ENCODE measurements at regions not wholly inside any gene's neighbourhood (a gene's known extent, or its start where the extent isn't known, plus 50 kb on each side); places are given as distances from the start of the nearest gene placed in this dataset.
"Not testable (repeated sequence)": the region's sequence is repeated elsewhere in the genome, so short reads cannot be mapped to it uniquely, and the experiment has no call there.

GRCh38 chrX:79568309-79568708 lies 201.2 kb upstream of the ITM2A start:
- no peak for TF ChIP-seq JUND (IDR thresholded peaks at IDR 0.05; ENCODE audit: low read depth)
- no peak for DNase-seq (ENCODE audit: low read depth in 1 of 2, low spot score in 1 of 2)
- in situ Hi-C loops (cut with HindIII; ENCODE audit: low pct_unique_long_range_greater_than_20kb, low sequenced_read_pairs), result no loop called here

GRCh38 chrX:79564362-79564761 lies 197.2 kb upstream of the ITM2A start:
- in situ Hi-C loops (cut with HindIII; ENCODE audit: low pct_unique_long_range_greater_than_20kb, low sequenced_read_pairs), result no loop called here
- no peak for DNase-seq (ENCODE audit: low read depth in 1 of 2, low spot score in 1 of 2)
- TF ChIP-seq JUND (IDR thresholded peaks at IDR 0.05; ENCODE audit: low read depth), result no peak

GRCh38 chrX:79559290-79559689 lies 192.2 kb upstream of the ITM2A start:
- TF ChIP-seq JUND (IDR thresholded peaks at IDR 0.05; ENCODE audit: low read depth), result no peak
- in situ Hi-C loops (cut with HindIII; ENCODE audit: low pct_unique_long_range_greater_than_20kb, low sequenced_read_pairs), result no loop called here
- no peak for DNase-seq (ENCODE audit: low read depth in 1 of 2, low spot score in 1 of 2)

- DNase-seq (ENCODE audit: low read depth in 1 of 2, low spot score in 1 of 2), result no peak
- no peak for TF ChIP-seq JUND (IDR thresholded peaks at IDR 0.05; ENCODE audit: low read depth)
- in situ Hi-C loops (cut with HindIII; ENCODE audit: low pct_unique_long_range_greater_than_20kb, low sequenced_read_pairs), result no loop called here
Measured at GRCh38 chrX:79557212-79557611, 190.1 kb upstream of the ITM2A start.

GRCh38 chrX:79556800-79557199 lies 189.7 kb upstream of the ITM2A start:
- TF ChIP-seq JUND (IDR thresholded peaks at IDR 0.05; ENCODE audit: low read depth), result no peak
- in situ Hi-C loops (cut with HindIII; ENCODE audit: low pct_unique_long_range_greater_than_20kb, low sequenced_read_pairs), result no loop called here
- no peak for DNase-seq (ENCODE audit: low read depth in 1 of 2, low spot score in 1 of 2)

GRCh38 chrX:79530310-79531108 lies 163.4 kb upstream of the ITM2A start:
- DNase-seq (ENCODE audit: low read depth in 1 of 2, low spot score in 1 of 2), result no peak
- in situ Hi-C loops (cut with HindIII; ENCODE audit: low pct_unique_long_range_greater_than_20kb, low sequenced_read_pairs), result no loop called here
- TF ChIP-seq JUND (IDR thresholded peaks at IDR 0.05; ENCODE audit: low read depth), result no peak

GRCh38 chrX:79524642-79525041 lies 157.5 kb upstream of the ITM2A start:
- no peak for TF ChIP-seq JUND (IDR thresholded peaks at IDR 0.05; ENCODE audit: low read depth)
- peak; percentile 0 to 40 for DNase-seq (ENCODE audit: low read depth in 1 of 2, low spot score in 1 of 2)
- in situ Hi-C loops (cut with HindIII; ENCODE audit: low pct_unique_long_range_greater_than_20kb, low sequenced_read_pairs), result no loop called here

GRCh38 chrX:79515529-79515928 lies 148.4 kb upstream of the ITM2A start:
- in situ Hi-C loops (cut with HindIII; ENCODE audit: low pct_unique_long_range_greater_than_20kb, low sequenced_read_pairs), result no loop called here
- no peak for TF ChIP-seq JUND (IDR thresholded peaks at IDR 0.05; ENCODE audit: low read depth)
- DNase-seq (ENCODE audit: low read depth in 1 of 2, low spot score in 1 of 2), result no peak

- DNase-seq (ENCODE audit: low read depth in 1 of 2, low spot score in 1 of 2), result no peak
- in situ Hi-C loops (cut with HindIII; ENCODE audit: low pct_unique_long_range_greater_than_20kb, low sequenced_read_pairs), result no loop called here
- TF ChIP-seq JUND (IDR thresholded peaks at IDR 0.05; ENCODE audit: low read depth), result no peak
Measured at GRCh38 chrX:79511799-79512198, 144.7 kb upstream of the ITM2A start.

GRCh38 chrX:79506001-79506400 lies 138.9 kb upstream of the ITM2A start:
- DNase-seq (ENCODE audit: low read depth in 1 of 2, low spot score in 1 of 2), result peak in 1 of 2 experiments; percentile 35
- no peak for TF ChIP-seq JUND (IDR thresholded peaks at IDR 0.05; ENCODE audit: low read depth)

GRCh38 chrX:79482686-79483085 lies 115.6 kb upstream of the ITM2A start:
- no peak for TF ChIP-seq JUND (IDR thresholded peaks at IDR 0.05; ENCODE audit: low read depth)
- no peak for DNase-seq (ENCODE audit: low read depth in 1 of 2, low spot score in 1 of 2)
- in situ Hi-C loops (cut with HindIII; ENCODE audit: low pct_unique_long_range_greater_than_20kb, low sequenced_read_pairs), result no loop called here

More at GRCh38 chrX:79506001-79506400, 138.9 kb upstream of the ITM2A start:
- in situ Hi-C loops (cut with HindIII; ENCODE audit: low pct_unique_long_range_greater_than_20kb, low sequenced_read_pairs), result no loop called here

GRCh38 chrX:79477691-79478090 lies 110.6 kb upstream of the ITM2A start:
- DNase-seq (ENCODE audit: low read depth in 1 of 2, low spot score in 1 of 2), result peak in 1 of 2 experiments; percentile 11
- in situ Hi-C loops (cut with HindIII; ENCODE audit: low pct_unique_long_range_greater_than_20kb, low sequenced_read_pairs), result no loop called here
- no peak for TF ChIP-seq JUND (IDR thresholded peaks at IDR 0.05; ENCODE audit: low read depth)

- in situ Hi-C loops (cut with HindIII; ENCODE audit: low pct_unique_long_range_greater_than_20kb, low sequenced_read_pairs), result no loop called here
- DNase-seq (ENCODE audit: low read depth in 1 of 2, low spot score in 1 of 2), result no peak
- no peak for TF ChIP-seq JUND (IDR thresholded peaks at IDR 0.05; ENCODE audit: low read depth)
Measured at GRCh38 chrX:79466636-79467035, 99.5 kb upstream of the ITM2A start.

GRCh38 chrX:79462458-79462857 lies 95.3 kb upstream of the ITM2A start:
- in situ Hi-C loops (cut with HindIII; ENCODE audit: low pct_unique_long_range_greater_than_20kb, low sequenced_read_pairs), result no loop called here
- DNase-seq (ENCODE audit: low read depth in 1 of 2, low spot score in 1 of 2), result no peak
- no peak for TF ChIP-seq JUND (IDR thresholded peaks at IDR 0.05; ENCODE audit: low read depth)

- DNase-seq (ENCODE audit: low read depth in 1 of 2, low spot score in 1 of 2); in situ Hi-C loops (cut with HindIII; ENCODE audit: low pct_unique_long_range_greater_than_20kb, low sequenced_read_pairs): not testable (repeated sequence)
Measured at GRCh38 chrX:79456593-79456992, 89.5 kb upstream of the ITM2A start.

All from T47D (cell line).